Endothelial cell (in vitro differentiated cells): ENCODE measurements at regions not wholly inside any gene's neighbourhood (a gene's known extent, or its start where the extent isn't known, plus 50 kb on each side); places are given as distances from the start of the nearest gene placed in this dataset.

Source experiments
- DNase-seq: peaks from one replicate; pipeline ENCODE4 v3.0.0; 2021; ENCODE audit warnings: low spot score
- H3K27ac Mint-ChIP-seq: one replicate; pipeline ENCODE4 v1.8.0; 2021; ENCODE audit warnings: mixed read lengths, inconsistent platforms; ENCODE audit not compliant: unreplicated experiment
- H3K27me3 Mint-ChIP-seq: one replicate; pipeline ENCODE4 v1.8.0; 2021; ENCODE audit warnings: mild to moderate bottlenecking, moderate library complexity, mixed read lengths, inconsistent platforms; ENCODE audit not compliant: unreplicated experiment
- H3K36me3 Mint-ChIP-seq: one replicate; pipeline ENCODE4 v1.8.0; 2021; ENCODE audit warnings: mild to moderate bottlenecking, low read depth, mixed read lengths, inconsistent platforms; ENCODE audit not compliant: unreplicated experiment
- H3K4me1 Mint-ChIP-seq: one replicate; pipeline ENCODE4 v1.8.0; 2021; ENCODE audit warnings: mild to moderate bottlenecking, mixed read lengths, inconsistent platforms; ENCODE audit not compliant: unreplicated experiment
- H3K4me3 Mint-ChIP-seq: one replicate; pipeline ENCODE4 v1.8.0; 2021; ENCODE audit warnings: mild to moderate bottlenecking, mixed read lengths, inconsistent platforms; ENCODE audit not compliant: unreplicated experiment
- H3K9me3 Mint-ChIP-seq: one replicate; pipeline ENCODE4 v1.8.0; 2021; ENCODE audit warnings: mixed read lengths, inconsistent platforms; ENCODE audit not compliant: unreplicated experiment
- CTCF ChIP-seq: fragments of 200-600 bp; sonication (generic); IDR thresholded peaks from one replicate; pipeline ENCODE4 v1.5.0; 2021; ENCODE audit warnings: antibody characterized with exemption; ENCODE audit not compliant: unreplicated experiment

- Mint-ChIP-seq H3K27ac (no peak overlapping the region), H3K4me1 (no peaks in the 10 kb centered on the region), H3K36me3 (no peaks in the 10 kb centered on the region), H3K4me3 (no peak overlapping the region), H3K9me3 (no peaks in the 10 kb centered on the region), H3K27me3 (peaks cover 3% of the 10 kb centered on the region)
- no peak for DNase-seq
- TF ChIP-seq CTCF, result no peak
Observed at GRCh38 chr15:29593629-29594028, 228.6 kb downstream of the TJP1 start.

- H3K9me3 Mint-ChIP-seq, result no peaks in the 10 kb centered on the region
- peaks cover 5% of the 10 kb centered on the region for H3K27me3 Mint-ChIP-seq
Observed at GRCh38 chr15:29593111-29593510, 229.2 kb downstream of the TJP1 start.

GRCh38 chr15:29590701-29591100 lies 231.6 kb downstream of the TJP1 start:
- peaks cover 5% of the 10 kb centered on the region for H3K27me3 Mint-ChIP-seq
- DNase-seq, result no peak
- no peak for TF ChIP-seq CTCF
- H3K27ac Mint-ChIP-seq, result no peak overlapping the region
- H3K4me1 Mint-ChIP-seq, result no peaks in the 10 kb centered on the region
- no peak overlapping the region for H3K4me3 Mint-ChIP-seq
- H3K36me3 Mint-ChIP-seq, result no peaks in the 10 kb centered on the region
- H3K9me3 Mint-ChIP-seq, result no peaks in the 10 kb centered on the region

More at GRCh38 chr15:29593111-29593510, 229.2 kb downstream of the TJP1 start:
- H3K27ac Mint-ChIP-seq, result no peak overlapping the region
- DNase-seq, result no peak
- no peaks in the 10 kb centered on the region for H3K4me1 Mint-ChIP-seq
- no peak for TF ChIP-seq CTCF
- H3K36me3 Mint-ChIP-seq, result no peaks in the 10 kb centered on the region
- no peak overlapping the region for H3K4me3 Mint-ChIP-seq

- DNase-seq, result no peak
- no peaks in the 10 kb centered on the region for H3K36me3 Mint-ChIP-seq
- H3K9me3 Mint-ChIP-seq, result no peaks in the 10 kb centered on the region
- peaks cover 5% of the 10 kb centered on the region for H3K27me3 Mint-ChIP-seq
- H3K4me3 Mint-ChIP-seq, result no peak overlapping the region
- no peak overlapping the region for H3K27ac Mint-ChIP-seq
- no peak for TF ChIP-seq CTCF
- no peaks in the 10 kb centered on the region for H3K4me1 Mint-ChIP-seq
Observed at GRCh38 chr15:29589975-29590374, 232.3 kb downstream of the TJP1 start.

- no peak for TF ChIP-seq CTCF
- Mint-ChIP-seq H3K9me3 (no peaks in the 10 kb centered on the region), H3K27ac (no peak overlapping the region), H3K4me1 (no peaks in the 10 kb centered on the region), H3K4me3 (no peak overlapping the region), H3K27me3 (peaks cover 5% of the 10 kb centered on the region), H3K36me3 (no peaks in the 10 kb centered on the region)
- no peak for DNase-seq
Observed at GRCh38 chr15:29589416-29589815, 232.9 kb downstream of the TJP1 start.
